Gastrocnemius medialis (tissue), 4 donors: ENCODE measurements at regions not wholly inside any gene's neighbourhood (a gene's known extent, or its start where the extent isn't known, plus 50 kb on each side); places are given as distances from the start of the nearest gene placed in this dataset.

Source experiments
- ATAC-seq, 2 donors: fragments of 150-250 bp; one replicate each; pipeline ENCODE4 v1.9.1; 2016
- DNase-seq, 2 donors: peaks; one replicate each; pipeline ENCODE4 v3.0.0-alpha.2; 2019
- H3K27ac ChIP-seq, 4 donors: fragments of 200-600 bp; sonication (generic); 1 replicate in 1 of 4; 2 replicates in 3 of 4; pipeline ENCODE4 v1.5.1; 2016 to 2018; ENCODE audit warnings: mild to moderate bottlenecking in 2 of 4, moderate library complexity in 1 of 4
- H3K27me3 ChIP-seq, 3 donors: fragments of 200-600 bp; sonication (generic) in 2 of 3; 1 replicate in 1 of 3; 2 replicates in 2 of 3; pipeline versions ENCODE4 v1.5.1 to v1.6.0; 2016 to 2019; ENCODE audit warnings: mild to moderate bottlenecking in 1 of 3, moderate library complexity in 1 of 3
- H3K36me3 ChIP-seq, 2 donors: fragments of 200-600 bp; sonication (generic) in 1 of 2; one replicate each; pipeline ENCODE4 v1.5.1; 2017 to 2018
- H3K4me1 ChIP-seq, 2 donors: fragments of 200-600 bp; sonication (generic) in 1 of 2; one replicate each; pipeline ENCODE4 v1.5.1; 2016 to 2017; ENCODE audit warnings: mild to moderate bottlenecking in 2 of 2
- H3K4me3 ChIP-seq, 4 donors: fragments of 200-600 bp; sonication (generic) in 3 of 4; 1 replicate in 1 of 4; 2 replicates in 3 of 4; pipeline ENCODE4 v1.5.1; 2016 to 2019; ENCODE audit warnings: mild to moderate bottlenecking in 2 of 4
- H3K9me3 ChIP-seq, 3 donors: fragments of 200-600 bp; sonication (generic) in 2 of 3; 1 replicate in 1 of 3; 2 replicates in 2 of 3; pipeline ENCODE4 v1.5.1; 2016 to 2019
- POLR2A ChIP-seq, 2 donors: fragments of 450-650 bp; IDR thresholded peaks; one replicate each; pipeline ENCODE4 v1.6.1; 2017; ENCODE audit warnings: antibody characterized with exemption in 2 of 2, mild to moderate bottlenecking in 2 of 2, moderate library complexity in 2 of 2
- in situ Hi-C, 4 donors: fragments of 200-750 bp; cut with MboI; loops; one replicate each; pipeline versions ENCODE4 v1.15.0 to v1.8.0; 2017; ENCODE audit warnings: low sequenced_read_pairs in 4 of 4
- intact Hi-C: fragments of 100-400 bp; cut with DNase I; formaldehyde crosslinking; loops from one replicate; pipeline ENCODE4 v1.15.1; 2023; ENCODE audit warnings: low total_unique reads
- TF ChIP-seq, protein P1 (sequence below), 5 experiments: fragments of 450-650 bp in 3 of 5; fragments of 200-600 bp in 2 of 5; sonication (generic) in 2 of 5; IDR thresholded peaks in 4 of 5; conservative IDR thresholded peaks in 1 of 5; 1 replicate in 4 of 5; 2 replicates in 1 of 5; pipeline ENCODE4 v1.5.1; 2016 to 2019; ENCODE audit warnings: antibody characterized with exemption in 5 of 5, mild to moderate bottlenecking in 3 of 5, moderate library complexity in 3 of 5

DNA sequence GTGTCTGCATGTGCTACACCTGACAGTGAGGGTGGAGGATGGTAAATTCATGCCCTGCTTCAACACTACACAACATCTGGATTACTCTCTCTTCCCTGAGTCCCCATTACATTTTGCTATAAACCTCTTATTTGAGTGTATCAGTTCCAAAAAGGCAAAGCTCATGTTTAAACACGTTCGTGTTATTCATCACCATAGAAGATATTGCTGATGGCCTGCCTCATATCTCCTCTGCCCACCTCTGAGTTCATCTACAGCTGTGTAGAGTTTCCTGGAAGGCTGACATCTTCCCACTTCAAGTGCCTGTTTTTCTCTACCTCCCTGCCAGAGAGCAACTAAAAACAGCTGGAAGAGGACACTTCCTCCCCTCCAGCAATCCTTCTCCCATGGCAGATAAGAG, 433.2 kb downstream of the ISL1 start:
- DNase-seq (no peak), ATAC-seq (no peak)
- intact Hi-C loops (no loop called here), in situ Hi-C loops (no loop called here)
- Histone ChIP-seq H3K4me3 (no peak overlapping the region), H3K27ac (no peak overlapping the region), H3K36me3 (no peaks in the 10 kb centered on the region), H3K4me1 (no peaks in the 10 kb centered on the region), H3K9me3 (no peaks in the 10 kb centered on the region), H3K27me3 (no peaks in the 10 kb centered on the region)
- TF ChIP-seq POLR2A (IDR thresholded peaks at IDR 0.05) = no peak
- TF ChIP-seq, protein P1, sequence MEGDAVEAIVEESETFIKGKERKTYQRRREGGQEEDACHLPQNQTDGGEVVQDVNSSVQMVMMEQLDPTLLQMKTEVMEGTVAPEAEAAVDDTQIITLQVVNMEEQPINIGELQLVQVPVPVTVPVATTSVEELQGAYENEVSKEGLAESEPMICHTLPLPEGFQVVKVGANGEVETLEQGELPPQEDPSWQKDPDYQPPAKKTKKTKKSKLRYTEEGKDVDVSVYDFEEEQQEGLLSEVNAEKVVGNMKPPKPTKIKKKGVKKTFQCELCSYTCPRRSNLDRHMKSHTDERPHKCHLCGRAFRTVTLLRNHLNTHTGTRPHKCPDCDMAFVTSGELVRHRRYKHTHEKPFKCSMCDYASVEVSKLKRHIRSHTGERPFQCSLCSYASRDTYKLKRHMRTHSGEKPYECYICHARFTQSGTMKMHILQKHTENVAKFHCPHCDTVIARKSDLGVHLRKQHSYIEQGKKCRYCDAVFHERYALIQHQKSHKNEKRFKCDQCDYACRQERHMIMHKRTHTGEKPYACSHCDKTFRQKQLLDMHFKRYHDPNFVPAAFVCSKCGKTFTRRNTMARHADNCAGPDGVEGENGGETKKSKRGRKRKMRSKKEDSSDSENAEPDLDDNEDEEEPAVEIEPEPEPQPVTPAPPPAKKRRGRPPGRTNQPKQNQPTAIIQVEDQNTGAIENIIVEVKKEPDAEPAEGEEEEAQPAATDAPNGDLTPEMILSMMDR (IDR thresholded peaks at IDR 0.05 in 4 of 5, conservative IDR thresholded peaks at IDR 0.05 in 1 of 5) = no peak

DNA sequence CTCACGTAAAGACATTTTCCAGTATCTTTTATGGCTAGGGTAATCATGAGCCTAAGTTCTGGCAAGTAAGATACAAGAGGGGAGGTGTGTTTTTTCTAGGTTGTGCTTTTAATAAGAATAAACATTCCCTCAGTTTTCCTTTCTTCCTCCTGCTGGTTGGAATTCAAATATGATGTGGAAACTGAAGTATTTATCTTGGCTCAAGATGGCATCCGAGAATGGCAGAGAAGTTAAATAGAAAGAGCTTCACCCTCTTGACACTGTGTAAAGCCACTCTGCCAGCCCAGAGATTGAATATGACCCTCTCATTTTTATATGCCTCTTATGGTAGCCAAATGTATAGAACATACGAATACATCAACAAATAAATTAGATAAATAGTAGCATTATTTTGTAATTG, 438.4 kb downstream of the ISL1 start:
- no peaks in the 10 kb centered on the region for H3K27me3 ChIP-seq
- H3K9me3 ChIP-seq = no peaks in the 10 kb centered on the region
- in situ Hi-C loops (no loop called here), intact Hi-C loops (no loop called here)
- no peaks in the 10 kb centered on the region for H3K4me1 ChIP-seq
- DNase-seq (no peak), ATAC-seq (no peak)
- H3K27ac ChIP-seq = no peak overlapping the region
- no peak overlapping the region for H3K4me3 ChIP-seq
- TF ChIP-seq, protein P1 (IDR thresholded peaks at IDR 0.05 in 4 of 5, conservative IDR thresholded peaks at IDR 0.05 in 1 of 5) = no peak
- TF ChIP-seq POLR2A (IDR thresholded peaks at IDR 0.05) = no peak
- no peaks in the 10 kb centered on the region for H3K36me3 ChIP-seq

DNA sequence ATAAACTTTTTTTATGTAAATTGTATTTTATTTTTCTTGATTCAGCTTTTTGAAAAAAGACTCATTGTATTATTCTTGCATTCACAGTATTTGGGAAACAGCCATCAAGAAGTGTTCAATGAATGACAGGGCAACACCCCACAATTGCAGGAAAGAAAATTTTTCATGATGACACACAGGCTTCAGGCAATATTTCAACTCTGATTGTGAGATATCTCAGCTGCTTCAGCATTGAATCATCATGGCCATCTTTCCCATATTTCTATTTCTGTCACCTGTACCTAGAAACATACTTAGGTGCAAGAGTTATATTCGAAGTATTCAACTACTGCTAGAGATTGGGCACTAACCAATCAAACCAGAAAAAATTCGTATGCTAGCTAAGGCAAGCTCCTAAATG, 446.0 kb downstream of the ISL1 start:
- Histone ChIP-seq H3K27ac (no peak overlapping the region), H3K9me3 (no peaks in the 10 kb centered on the region), H3K4me3 (no peak overlapping the region), H3K4me1 (no peaks in the 10 kb centered on the region), H3K36me3 (no peaks in the 10 kb centered on the region), H3K27me3 (no peaks in the 10 kb centered on the region)
- DNase-seq (no peak), ATAC-seq (no peak)
- intact Hi-C loops (no loop called here), in situ Hi-C loops (no loop called here)
- TF ChIP-seq POLR2A (IDR thresholded peaks at IDR 0.05) = no peak
- TF ChIP-seq, protein P1 (IDR thresholded peaks at IDR 0.05 in 4 of 5, conservative IDR thresholded peaks at IDR 0.05 in 1 of 5) = no peak

DNA sequence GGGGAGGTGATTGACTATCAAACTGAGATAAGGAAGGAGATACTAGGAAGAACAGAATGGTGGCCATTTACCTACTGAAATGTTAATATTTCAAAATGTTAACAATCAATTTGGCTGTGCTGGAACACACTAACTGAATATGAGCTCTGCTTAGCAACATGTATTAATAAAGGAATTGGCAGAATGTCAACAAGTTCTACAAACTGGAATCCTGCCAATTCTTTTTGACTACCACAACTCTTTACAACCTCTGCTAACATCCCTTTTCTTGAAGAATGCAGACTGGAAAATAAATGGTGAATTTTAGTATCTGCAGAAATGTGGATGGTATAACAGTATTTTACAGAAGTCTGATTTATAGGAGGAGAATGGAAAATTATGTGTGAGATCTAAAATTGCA, 446.4 kb downstream of the ISL1 start:
- Histone ChIP-seq H3K4me3 (no peak overlapping the region), H3K27me3 (no peaks in the 10 kb centered on the region), H3K27ac (no peak overlapping the region), H3K4me1 (no peaks in the 10 kb centered on the region), H3K36me3 (no peaks in the 10 kb centered on the region), H3K9me3 (no peaks in the 10 kb centered on the region)
- DNase-seq (no peak), ATAC-seq (no peak)
- TF ChIP-seq, protein P1 (IDR thresholded peaks at IDR 0.05 in 4 of 5, conservative IDR thresholded peaks at IDR 0.05 in 1 of 5) = no peak
- no peak for TF ChIP-seq POLR2A (IDR thresholded peaks at IDR 0.05)
- in situ Hi-C loops = no loop called here
- intact Hi-C loops = no loop called here

DNA sequence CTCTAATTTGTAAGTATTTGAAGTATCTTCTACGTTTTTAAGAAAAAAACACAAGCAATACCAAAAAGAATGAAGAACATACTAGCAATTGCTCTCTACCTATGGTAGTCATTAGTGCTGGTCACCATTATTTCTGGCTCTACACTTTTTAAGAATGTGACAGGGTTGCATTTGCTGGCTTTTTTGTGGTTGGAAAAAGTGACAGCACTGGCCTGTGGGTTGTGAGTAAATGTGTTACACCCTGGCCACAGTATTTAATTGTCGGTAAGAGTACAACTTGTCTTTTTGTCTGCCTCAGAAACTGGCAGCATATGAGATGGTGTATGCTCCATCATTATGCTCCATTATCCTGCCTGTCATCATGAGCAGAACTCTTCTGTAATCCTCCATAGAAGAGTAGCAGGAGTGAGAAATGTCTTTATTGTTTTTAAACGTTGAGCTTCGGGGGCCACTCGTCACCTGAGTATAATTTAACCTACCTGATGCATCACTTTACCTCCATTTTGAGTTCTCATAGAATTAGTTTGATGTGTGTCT, 449.8 kb downstream of the ISL1 start:
- intact Hi-C loops (no loop called here), in situ Hi-C loops (no loop called here)
- Histone ChIP-seq H3K4me1 (no peaks in the 10 kb centered on the region), H3K27me3 (no peaks in the 10 kb centered on the region), H3K9me3 (no peaks in the 10 kb centered on the region), H3K4me3 (no peak overlapping the region), H3K36me3 (no peaks in the 10 kb centered on the region), H3K27ac (no peak overlapping the region)
- ATAC-seq (no peak), DNase-seq (no peak)
- TF ChIP-seq POLR2A (IDR thresholded peaks at IDR 0.05) = no peak
- TF ChIP-seq, protein P1 (IDR thresholded peaks at IDR 0.05 in 4 of 5, conservative IDR thresholded peaks at IDR 0.05 in 1 of 5) = no peak
